Loucy (cell line): ENCODE measurements at regions not wholly inside any gene's neighbourhood (a gene's known extent, or its start where the extent isn't known, plus 50 kb on each side); places are given as distances from the start of the nearest gene placed in this dataset.

Experiments used
- EZH2phosphoT487 ChIP-seq: fragments of 200-600 bp; IDR thresholded peaks from 2 replicates; pipeline ENCODE4 v1.6.1; 2018; ENCODE audit warnings: antibody characterized with exemption, mild to moderate bottlenecking, moderate library complexity, borderline replicate concordance
- TF ChIP-seq, protein P1 (sequence below): fragments of 200-600 bp; sonication (generic); conservative IDR thresholded peaks from 2 replicates; pipeline ENCODE4 v1.5.1; 2014; ENCODE audit warnings: mild to moderate bottlenecking, antibody characterized with exemption, low read length

DNA sequence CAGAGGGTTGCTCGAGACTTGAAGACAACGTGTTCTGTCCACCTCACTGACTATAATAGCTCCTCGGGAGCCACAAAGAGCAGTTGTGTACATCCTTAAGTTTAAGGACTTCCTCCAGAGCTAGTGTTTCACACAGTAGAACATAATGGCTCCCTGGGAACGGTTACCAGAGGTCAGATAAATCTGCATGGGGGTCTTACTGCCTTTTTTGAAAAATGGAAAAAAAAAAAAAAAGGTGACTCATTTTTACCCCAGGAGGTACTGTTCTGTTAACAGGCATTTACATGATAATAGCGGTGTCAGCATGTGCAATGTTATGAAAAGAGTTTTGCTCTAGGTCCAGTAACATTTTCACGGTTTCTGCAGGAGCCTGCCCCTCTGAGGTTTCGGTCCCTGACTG is 498.9 kb upstream of the WWC1 start:
- TF ChIP-seq, protein P1, sequence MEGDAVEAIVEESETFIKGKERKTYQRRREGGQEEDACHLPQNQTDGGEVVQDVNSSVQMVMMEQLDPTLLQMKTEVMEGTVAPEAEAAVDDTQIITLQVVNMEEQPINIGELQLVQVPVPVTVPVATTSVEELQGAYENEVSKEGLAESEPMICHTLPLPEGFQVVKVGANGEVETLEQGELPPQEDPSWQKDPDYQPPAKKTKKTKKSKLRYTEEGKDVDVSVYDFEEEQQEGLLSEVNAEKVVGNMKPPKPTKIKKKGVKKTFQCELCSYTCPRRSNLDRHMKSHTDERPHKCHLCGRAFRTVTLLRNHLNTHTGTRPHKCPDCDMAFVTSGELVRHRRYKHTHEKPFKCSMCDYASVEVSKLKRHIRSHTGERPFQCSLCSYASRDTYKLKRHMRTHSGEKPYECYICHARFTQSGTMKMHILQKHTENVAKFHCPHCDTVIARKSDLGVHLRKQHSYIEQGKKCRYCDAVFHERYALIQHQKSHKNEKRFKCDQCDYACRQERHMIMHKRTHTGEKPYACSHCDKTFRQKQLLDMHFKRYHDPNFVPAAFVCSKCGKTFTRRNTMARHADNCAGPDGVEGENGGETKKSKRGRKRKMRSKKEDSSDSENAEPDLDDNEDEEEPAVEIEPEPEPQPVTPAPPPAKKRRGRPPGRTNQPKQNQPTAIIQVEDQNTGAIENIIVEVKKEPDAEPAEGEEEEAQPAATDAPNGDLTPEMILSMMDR, result no peak
- TF ChIP-seq EZH2phosphoT487, result no peak
